ENCODE measurements at regions not wholly inside any gene's neighbourhood (a gene's known extent, or its start where the extent isn't known, plus 50 kb on each side); places are given as distances from the start of the nearest gene placed in this dataset.

GRCh38 chr2:126788652-126789051 lies 110.0 kb upstream of the TEX51 start:
- H3K79me2 ChIP-seq (ENCODE audit: control insufficient read depth, low read length), result no peaks in the 10 kb centered on the region
- H3K27me3 ChIP-seq (ENCODE audit: control insufficient read depth, low read length), result no peaks in the 10 kb centered on the region; the same call in 1 of the 2 replicates
- no peak overlapping the region for H3K4me3 ChIP-seq (ENCODE audit: low read length)
- H3K9me2 ChIP-seq (replicated peaks; ENCODE audit: control insufficient read depth, low read length), result no peaks in the 10 kb centered on the region
- H3K27ac ChIP-seq (ENCODE audit: low read depth, low read length), result no peak overlapping the region
- TF ChIP-seq CTCF (IDR thresholded peaks at IDR 0.05; ENCODE audit: low read depth, low read length, poor library complexity, severe bottlenecking) (no peak), EZH2phosphoT487 (IDR thresholded peaks at IDR 0.05; ENCODE audit: borderline replicate concordance, low read length) (no peak)
- H3K4me2 ChIP-seq (ENCODE audit: low read length), result no peak overlapping the region
- no peaks in the 10 kb centered on the region for H3K4me1 ChIP-seq (ENCODE audit: control insufficient read depth, low read length)
- no peaks in the 10 kb centered on the region for H3K9me3 ChIP-seq (ENCODE audit: control insufficient read depth, insufficient read depth, low read length)
- no peaks in the 10 kb centered on the region for H4K20me1 ChIP-seq (ENCODE audit: control insufficient read depth, insufficient read depth, low read depth, low read length)
- no peaks in the 10 kb centered on the region for H3F3A ChIP-seq (ENCODE audit: control insufficient read depth, insufficient read depth)
- no peaks in the 10 kb centered on the region for H3K36me3 ChIP-seq (ENCODE audit: control insufficient read depth, low read length)

- no peaks in the 10 kb centered on the region for H3K4me1 ChIP-seq (ENCODE audit: control insufficient read depth, low read length)
- no peaks in the 10 kb centered on the region; the same call in 1 of the 2 replicates for H3K27me3 ChIP-seq (ENCODE audit: control insufficient read depth, low read length)
- H4K20me1 ChIP-seq (ENCODE audit: control insufficient read depth, insufficient read depth, low read depth, low read length), result no peaks in the 10 kb centered on the region
- no peak overlapping the region for H3K4me3 ChIP-seq (ENCODE audit: low read length)
- H3K79me2 ChIP-seq (ENCODE audit: control insufficient read depth, low read length), result no peaks in the 10 kb centered on the region
- TF ChIP-seq EZH2phosphoT487 (IDR thresholded peaks at IDR 0.05; ENCODE audit: borderline replicate concordance, low read length), result no peak
- TF ChIP-seq CTCF (IDR thresholded peaks at IDR 0.05; ENCODE audit: low read depth, low read length, poor library complexity, severe bottlenecking), result no peak
- H3K9me3 ChIP-seq (ENCODE audit: control insufficient read depth, insufficient read depth, low read length), result no peaks in the 10 kb centered on the region
- H3K27ac ChIP-seq (ENCODE audit: low read depth, low read length), result no peak overlapping the region
- H3K36me3 ChIP-seq (ENCODE audit: control insufficient read depth, low read length), result no peaks in the 10 kb centered on the region
- H3K9me2 ChIP-seq (replicated peaks; ENCODE audit: control insufficient read depth, low read length), result no peaks in the 10 kb centered on the region
- no peaks in the 10 kb centered on the region for H3F3A ChIP-seq (ENCODE audit: control insufficient read depth, insufficient read depth)
- no peak overlapping the region for H3K4me2 ChIP-seq (ENCODE audit: low read length)
Observed at GRCh38 chr2:126790987-126791780, 107.5 kb upstream of the TEX51 start.

GRCh38 chr2:126792186-126792585 lies 106.5 kb upstream of the TEX51 start:
- no peaks in the 10 kb centered on the region; the same call in 1 of the 2 replicates for H3K27me3 ChIP-seq (ENCODE audit: control insufficient read depth, low read length)
- H3K4me3 ChIP-seq (ENCODE audit: low read length), result no peak overlapping the region
- H3K4me2 ChIP-seq (ENCODE audit: low read length), result no peak overlapping the region
- H3K4me1 ChIP-seq (ENCODE audit: control insufficient read depth, low read length), result no peaks in the 10 kb centered on the region
- no peak overlapping the region for H3K27ac ChIP-seq (ENCODE audit: low read depth, low read length)
- no peaks in the 10 kb centered on the region for H3K9me3 ChIP-seq (ENCODE audit: control insufficient read depth, insufficient read depth, low read length)
- no peaks in the 10 kb centered on the region for H3K79me2 ChIP-seq (ENCODE audit: control insufficient read depth, low read length)
- no peaks in the 10 kb centered on the region for H3K9me2 ChIP-seq (replicated peaks; ENCODE audit: control insufficient read depth, low read length)
- no peaks in the 10 kb centered on the region for H3K36me3 ChIP-seq (ENCODE audit: control insufficient read depth, low read length)
- no peaks in the 10 kb centered on the region for H4K20me1 ChIP-seq (ENCODE audit: control insufficient read depth, insufficient read depth, low read depth, low read length)
- TF ChIP-seq CTCF (IDR thresholded peaks at IDR 0.05; ENCODE audit: low read depth, low read length, poor library complexity, severe bottlenecking) (no peak), EZH2phosphoT487 (IDR thresholded peaks at IDR 0.05; ENCODE audit: borderline replicate concordance, low read length) (no peak)
- H3F3A ChIP-seq (ENCODE audit: control insufficient read depth, insufficient read depth), result no peaks in the 10 kb centered on the region

All from DOHH2 (cell line).